ENCODE measurements at regions not wholly inside any gene's neighbourhood (a gene's known extent, or its start where the extent isn't known, plus 50 kb on each side); places are given as distances from the start of the nearest gene placed in this dataset.

GRCh38 chr15:96411056-96412031, 80.8 kb downstream of the NR2F2 start:
- TF ChIP-seq NFIC (IDR thresholded peaks at IDR 0.05) (no peak), EP300 (IDR thresholded peaks at IDR 0.05; ENCODE audit: borderline replicate concordance) (no peak), YY1 (IDR thresholded peaks at IDR 0.05; ENCODE audit: low read depth) (no peak), CEBPB (IDR thresholded peaks at IDR 0.05) (no peak), EGR1 (IDR thresholded peaks at IDR 0.05) (no peak), TAF1 (IDR thresholded peaks at IDR 0.05; ENCODE audit: low read depth) (no peak), REST (IDR thresholded peaks at IDR 0.05; ENCODE audit: low read depth) (no peak), FOXM1 (IDR thresholded peaks at IDR 0.05; ENCODE audit: borderline replicate concordance, low read depth) (no peak), USF1 (IDR thresholded peaks at IDR 0.05) (no peak), MAX (IDR thresholded peaks at IDR 0.05) (no peak)

GRCh38 chr15:96412045-96412905, 81.8 kb downstream of the NR2F2 start:
- TF ChIP-seq EP300 (IDR thresholded peaks at IDR 0.05; ENCODE audit: borderline replicate concordance): no peak
- TF ChIP-seq MAX (IDR thresholded peaks at IDR 0.05): no peak
- TF ChIP-seq TCF12 (IDR thresholded peaks at IDR 0.05; ENCODE audit: low read depth): no peak
- TF ChIP-seq CREB1 (IDR thresholded peaks at IDR 0.05; ENCODE audit: low read depth): no peak
- no peak for TF ChIP-seq RAD21 (IDR thresholded peaks at IDR 0.05; ENCODE audit: low read depth)
- TF ChIP-seq USF1 (IDR thresholded peaks at IDR 0.05): no peak
- TF ChIP-seq YY1 (IDR thresholded peaks at IDR 0.05; ENCODE audit: low read depth): no peak
- TF ChIP-seq EGR1 (IDR thresholded peaks at IDR 0.05): no peak

- no peak for TF ChIP-seq USF1 (IDR thresholded peaks at IDR 0.05)
- TF ChIP-seq FOXM1 (IDR thresholded peaks at IDR 0.05; ENCODE audit: borderline replicate concordance, low read depth): no peak
- no peak for TF ChIP-seq MAX (IDR thresholded peaks at IDR 0.05)
- TF ChIP-seq RAD21 (IDR thresholded peaks at IDR 0.05; ENCODE audit: low read depth): no peak
- TF ChIP-seq TAF1 (IDR thresholded peaks at IDR 0.05; ENCODE audit: low read depth): no peak
- TF ChIP-seq EP300 (IDR thresholded peaks at IDR 0.05; ENCODE audit: borderline replicate concordance): no peak
- no peak for TF ChIP-seq CEBPB (IDR thresholded peaks at IDR 0.05)
- TF ChIP-seq YY1 (IDR thresholded peaks at IDR 0.05; ENCODE audit: low read depth): no peak
- no peak for TF ChIP-seq TCF12 (IDR thresholded peaks at IDR 0.05; ENCODE audit: low read depth)
- TF ChIP-seq TEAD4 (IDR thresholded peaks at IDR 0.05): no peak
- no peak for TF ChIP-seq REST (IDR thresholded peaks at IDR 0.05; ENCODE audit: low read depth)
- no peak for TF ChIP-seq CREB1 (IDR thresholded peaks at IDR 0.05; ENCODE audit: low read depth)
- TF ChIP-seq EGR1 (IDR thresholded peaks at IDR 0.05): no peak
- no peak for TF ChIP-seq ZBTB7A (IDR thresholded peaks at IDR 0.05; ENCODE audit: low read depth)
- no peak for TF ChIP-seq NFIC (IDR thresholded peaks at IDR 0.05)
These were observed 82.4 kb downstream of the NR2F2 start for GRCh38 chr15:96412906-96413231.

GRCh38 chr15:96413657-96414056, 83.2 kb downstream of the NR2F2 start:
- no peak for TF ChIP-seq TEAD4 (IDR thresholded peaks at IDR 0.05)
- TF ChIP-seq MAX (IDR thresholded peaks at IDR 0.05): no peak
- no peak for TF ChIP-seq REST (IDR thresholded peaks at IDR 0.05; ENCODE audit: low read depth)
- no peak for TF ChIP-seq NFIC (IDR thresholded peaks at IDR 0.05)
- no peak for TF ChIP-seq EP300 (IDR thresholded peaks at IDR 0.05; ENCODE audit: borderline replicate concordance)
- no peak for TF ChIP-seq FOXM1 (IDR thresholded peaks at IDR 0.05; ENCODE audit: borderline replicate concordance, low read depth)
- TF ChIP-seq TCF12 (IDR thresholded peaks at IDR 0.05; ENCODE audit: low read depth): no peak
- TF ChIP-seq CREB1 (IDR thresholded peaks at IDR 0.05; ENCODE audit: low read depth): no peak
